ENCODE measurements at regions not wholly inside any gene's neighbourhood (a gene's known extent, or its start where the extent isn't known, plus 50 kb on each side); places are given as distances from the start of the nearest gene placed in this dataset.

- Histone ChIP-seq H3K9ac (no peak overlapping the region), H3K9me3 (ENCODE audit: low read depth) (no peaks in the 10 kb centered on the region), H3K79me2 (ENCODE audit: insufficient read depth) (no peaks in the 10 kb centered on the region), H3K27ac (no peak overlapping the region), H4K20me1 (ENCODE audit: insufficient read depth) (no peaks in the 10 kb centered on the region), H3F3A (ENCODE audit: insufficient read depth) (no peaks in the 10 kb centered on the region), H3K4me1 (ENCODE audit: insufficient read depth) (no peaks in the 10 kb centered on the region), H3K36me3 (ENCODE audit: low read depth) (no peaks in the 10 kb centered on the region), H3K9me2 (ENCODE audit: insufficient read depth) (no peaks in the 10 kb centered on the region), H3K4me3 (no peak overlapping the region), H3K4me2 (ENCODE audit: unreplicated experiment) (no peak overlapping the region), H2AFZ (no peak overlapping the region), H3K27me3 (replicated peaks; ENCODE audit: insufficient read depth) (no peaks in the 10 kb centered on the region)
- no peak for DNase-seq
- in situ Hi-C loops (cut with MboI): no loop called here
- no peak for TF ChIP-seq EZH2phosphoT487 (IDR thresholded peaks at IDR 0.05; ENCODE audit: insufficient read depth, low read depth)
- TF ChIP-seq EZH2 (IDR thresholded peaks at IDR 0.05; ENCODE audit: insufficient read depth, poor library complexity, severe bottlenecking): no peak
- 68 to 71% methylated on average over 22 of the region's 22 CpGs for WGBS, 2 experiments (ENCODE audit: low coverage in 1 of 2, low lambda C conversion rate in 2 of 2, missing lambda C conversion rate in 2 of 2)
Measured at GRCh38 chr5:88602584-88602983, 280.4 kb downstream of the MEF2C start.

GRCh38 chr5:88594441-88594840, 288.5 kb downstream of the MEF2C start:
- no peaks in the 10 kb centered on the region for H3K9me2 ChIP-seq (ENCODE audit: insufficient read depth)
- whole genome bisulfite sequencing, 2 experiments (ENCODE audit: low coverage in 1 of 2, low lambda C conversion rate in 2 of 2, missing lambda C conversion rate in 2 of 2): 0 to 8% methylated on average over 1 of the region's 1 CpG
- no peaks in the 10 kb centered on the region for H3F3A ChIP-seq (ENCODE audit: insufficient read depth)
- no peak overlapping the region for H2AFZ ChIP-seq
- H4K20me1 ChIP-seq (ENCODE audit: insufficient read depth): no peaks in the 10 kb centered on the region
- H3K27me3 ChIP-seq (replicated peaks; ENCODE audit: insufficient read depth): no peaks in the 10 kb centered on the region
- H3K4me2 ChIP-seq (ENCODE audit: unreplicated experiment): no peak overlapping the region
- H3K4me1 ChIP-seq (ENCODE audit: insufficient read depth): no peaks in the 10 kb centered on the region
- H3K36me3 ChIP-seq (ENCODE audit: low read depth): no peaks in the 10 kb centered on the region
- no peak overlapping the region for H3K27ac ChIP-seq
- in situ Hi-C loops (cut with MboI): no loop called here
- no peak overlapping the region for H3K4me3 ChIP-seq
- H3K79me2 ChIP-seq (ENCODE audit: insufficient read depth): no peaks in the 10 kb centered on the region
- DNase-seq: no peak
- no peaks in the 10 kb centered on the region for H3K9me3 ChIP-seq (ENCODE audit: low read depth)
- no peak overlapping the region for H3K9ac ChIP-seq
- no peak for TF ChIP-seq EZH2phosphoT487 (IDR thresholded peaks at IDR 0.05; ENCODE audit: insufficient read depth, low read depth)
- TF ChIP-seq EZH2 (IDR thresholded peaks at IDR 0.05; ENCODE audit: insufficient read depth, poor library complexity, severe bottlenecking): no peak

- Histone ChIP-seq H3K27ac (no peak overlapping the region), H3K9me3 (ENCODE audit: low read depth) (no peaks in the 10 kb centered on the region), H2AFZ (no peak overlapping the region), H3F3A (ENCODE audit: insufficient read depth) (no peaks in the 10 kb centered on the region), H3K27me3 (replicated peaks; ENCODE audit: insufficient read depth) (no peaks in the 10 kb centered on the region), H3K79me2 (ENCODE audit: insufficient read depth) (no peaks in the 10 kb centered on the region), H3K36me3 (ENCODE audit: low read depth) (no peaks in the 10 kb centered on the region), H3K4me2 (ENCODE audit: unreplicated experiment) (no peak overlapping the region), H3K9me2 (ENCODE audit: insufficient read depth) (no peaks in the 10 kb centered on the region), H3K4me3 (no peak overlapping the region), H3K9ac (no peak overlapping the region), H4K20me1 (ENCODE audit: insufficient read depth) (no peaks in the 10 kb centered on the region; the same call in 1 of the 2 replicates), H3K4me1 (ENCODE audit: insufficient read depth) (no peaks in the 10 kb centered on the region)
- no peak for DNase-seq
- in situ Hi-C loops (cut with MboI): no loop called here
- TF ChIP-seq EZH2phosphoT487 (IDR thresholded peaks at IDR 0.05; ENCODE audit: insufficient read depth, low read depth): no peak
- TF ChIP-seq EZH2 (IDR thresholded peaks at IDR 0.05; ENCODE audit: insufficient read depth, poor library complexity, severe bottlenecking): no peak
- 22 to 24% methylated on average over 4 of the region's 4 CpGs for WGBS, 2 experiments (ENCODE audit: low coverage in 1 of 2, low lambda C conversion rate in 2 of 2, missing lambda C conversion rate in 2 of 2)
Measured at GRCh38 chr5:88588609-88589008, 294.4 kb downstream of the MEF2C start.

GRCh38 chr5:88583471-88583870, 299.5 kb downstream of the MEF2C start:
- H3K9me3 ChIP-seq (ENCODE audit: low read depth): no peaks in the 10 kb centered on the region
- TF ChIP-seq EZH2phosphoT487 (IDR thresholded peaks at IDR 0.05; ENCODE audit: insufficient read depth, low read depth) (no peak), EZH2 (IDR thresholded peaks at IDR 0.05; ENCODE audit: insufficient read depth, poor library complexity, severe bottlenecking) (no peak)
- in situ Hi-C loops (cut with MboI): no loop called here
- no peaks in the 10 kb centered on the region for H3K36me3 ChIP-seq (ENCODE audit: low read depth)
- H3F3A ChIP-seq (ENCODE audit: insufficient read depth): no peaks in the 10 kb centered on the region
- no peaks in the 10 kb centered on the region for H4K20me1 ChIP-seq (ENCODE audit: insufficient read depth)
- H3K9ac ChIP-seq: no peak overlapping the region
- H3K4me2 ChIP-seq (ENCODE audit: unreplicated experiment): no peak overlapping the region
- H2AFZ ChIP-seq: no peak overlapping the region
- no peaks in the 10 kb centered on the region for H3K79me2 ChIP-seq (ENCODE audit: insufficient read depth)
- no peaks in the 10 kb centered on the region for H3K9me2 ChIP-seq (ENCODE audit: insufficient read depth)
- no peak for DNase-seq
- 54 to 57% methylated on average over 1 of the region's 1 CpG for WGBS, 2 experiments (ENCODE audit: low coverage in 1 of 2, low lambda C conversion rate in 2 of 2, missing lambda C conversion rate in 2 of 2)
- H3K27ac ChIP-seq: no peak overlapping the region
- no peaks in the 10 kb centered on the region for H3K27me3 ChIP-seq (replicated peaks; ENCODE audit: insufficient read depth)
- no peak overlapping the region for H3K4me3 ChIP-seq
- H3K4me1 ChIP-seq (ENCODE audit: insufficient read depth): no peaks in the 10 kb centered on the region

- in situ Hi-C loops (cut with MboI): no loop called here
Measured at GRCh38 chr5:88558366-88558765, 289.7 kb upstream of the TMEM161B start.

More at GRCh38 chr5:88558366-88558765, 289.7 kb upstream of the TMEM161B start:
- no peaks in the 10 kb centered on the region for H3K27me3 ChIP-seq (replicated peaks; ENCODE audit: insufficient read depth)
- DNase-seq: no peak
- 62 to 68% methylated on average over 5 of the region's 5 CpGs for WGBS, 2 experiments (ENCODE audit: low coverage in 1 of 2, low lambda C conversion rate in 2 of 2, missing lambda C conversion rate in 2 of 2)
- no peak overlapping the region for H2AFZ ChIP-seq
- H3K79me2 ChIP-seq (ENCODE audit: insufficient read depth): no peaks in the 10 kb centered on the region
- no peaks in the 10 kb centered on the region for H4K20me1 ChIP-seq (ENCODE audit: insufficient read depth)
- no peak overlapping the region for H3K27ac ChIP-seq
- H3K4me3 ChIP-seq: no peak overlapping the region
- no peaks in the 10 kb centered on the region for H3K36me3 ChIP-seq (ENCODE audit: low read depth)
- no peaks in the 10 kb centered on the region for H3K9me2 ChIP-seq (ENCODE audit: insufficient read depth)
- no peaks in the 10 kb centered on the region for H3K9me3 ChIP-seq (ENCODE audit: low read depth)
- H3K4me2 ChIP-seq (ENCODE audit: unreplicated experiment): no peak overlapping the region
- H3K4me1 ChIP-seq (ENCODE audit: insufficient read depth): no peaks in the 10 kb centered on the region
- no peak for TF ChIP-seq EZH2 (IDR thresholded peaks at IDR 0.05; ENCODE audit: insufficient read depth, poor library complexity, severe bottlenecking)
- TF ChIP-seq EZH2phosphoT487 (IDR thresholded peaks at IDR 0.05; ENCODE audit: insufficient read depth, low read depth): no peak
- H3K9ac ChIP-seq: no peak overlapping the region
- no peaks in the 10 kb centered on the region for H3F3A ChIP-seq (ENCODE audit: insufficient read depth)
